ENCODE measurements at regions not wholly inside any gene's neighbourhood (a gene's known extent, or its start where the extent isn't known, plus 50 kb on each side); places are given as distances from the start of the nearest gene placed in this dataset.
"Not testable (repeated sequence)": the region's sequence is repeated elsewhere in the genome, so short reads cannot be mapped to it uniquely, and the experiment has no call there.

DNA sequence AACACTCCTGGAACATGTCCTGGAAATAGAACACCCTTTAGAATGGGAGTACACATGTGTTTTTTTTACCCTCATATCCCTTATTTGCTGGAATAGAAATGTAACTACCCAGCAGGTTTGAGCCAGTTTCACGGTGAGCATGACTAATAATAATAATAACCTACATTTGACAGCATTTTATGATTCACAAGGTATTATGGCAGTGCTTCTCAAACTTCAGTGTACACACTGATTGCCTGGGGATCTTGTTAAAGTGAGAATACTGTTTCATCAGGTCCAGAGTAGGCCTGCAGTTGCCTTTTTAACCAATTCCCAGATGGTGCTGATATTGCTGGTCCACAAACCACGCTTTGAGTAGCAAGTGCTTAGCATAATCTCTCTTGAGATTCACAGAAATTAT is 63.9 kb downstream of the NFKBIZ start:
- DNase-seq, result no peak

DNA sequence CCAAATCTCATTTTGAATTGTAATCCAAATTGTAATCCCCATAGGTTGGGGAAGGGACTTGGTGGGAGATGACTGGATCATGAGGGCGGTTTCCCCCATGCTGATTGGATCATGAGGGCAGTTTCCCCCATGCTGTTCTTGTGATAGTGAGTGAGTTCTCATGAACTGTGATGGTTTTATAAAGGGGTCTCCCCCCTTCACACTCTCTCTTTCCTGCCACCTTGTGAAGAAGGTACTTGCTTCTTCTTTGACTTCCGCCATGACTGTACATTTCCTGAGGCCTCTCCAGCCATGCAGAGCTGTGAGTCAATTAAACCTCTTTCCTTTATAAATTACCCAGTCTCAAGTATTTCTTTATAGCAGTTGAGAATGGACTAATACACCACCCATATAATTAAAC is 68.4 kb downstream of the NFKBIZ start:
- not testable (repeated sequence) for DNase-seq

DNA sequence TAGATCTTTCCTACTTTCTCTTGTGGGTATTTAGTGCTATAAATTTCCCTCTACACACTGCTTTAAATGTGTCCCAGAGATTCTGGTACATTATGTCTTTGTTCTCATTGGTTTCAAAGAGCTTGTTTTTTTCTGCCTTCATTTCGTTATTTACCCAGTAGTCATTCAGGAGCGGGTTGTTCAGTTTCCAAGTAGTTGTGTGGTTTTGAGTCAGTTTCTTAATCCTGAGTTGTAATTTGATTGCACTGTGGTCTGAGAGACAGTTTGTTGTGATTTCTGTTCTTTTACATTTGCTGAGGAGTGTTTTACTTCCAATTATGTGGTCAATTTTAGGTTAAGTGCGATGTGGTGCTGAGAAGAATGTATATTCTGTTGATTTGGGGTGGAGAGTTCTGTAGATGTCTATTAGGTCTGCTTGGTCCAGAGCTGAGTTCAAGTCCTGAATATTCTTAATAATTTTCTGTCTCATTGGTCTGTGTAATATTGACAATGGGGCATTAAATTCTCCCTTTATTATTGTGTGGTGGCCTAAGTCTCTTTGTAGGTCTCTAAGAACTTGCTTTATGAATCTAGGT is 72.9 kb downstream of the NFKBIZ start:
- not testable (repeated sequence) for DNase-seq

DNA sequence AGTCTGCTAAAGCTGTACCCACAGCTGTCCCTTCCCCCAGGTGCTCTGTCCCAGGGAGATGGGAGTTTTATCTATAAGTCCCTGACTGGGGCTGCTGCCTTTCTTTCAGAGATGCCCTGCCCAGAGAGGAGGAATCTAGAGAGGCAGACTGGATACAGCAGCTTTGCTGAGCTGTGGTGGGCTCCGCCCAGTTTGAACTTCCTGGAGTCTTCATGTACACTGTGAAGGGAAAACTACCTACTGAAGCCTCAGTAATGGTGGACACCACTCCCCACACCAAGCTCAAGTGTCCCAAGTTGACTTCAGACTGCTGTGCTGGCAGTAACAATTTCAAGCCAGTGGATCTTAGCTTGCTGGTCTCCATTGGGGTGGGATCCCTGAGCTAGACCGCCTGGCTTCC is 75.3 kb downstream of the NFKBIZ start:
- DNase-seq, result not testable (repeated sequence)

DNA sequence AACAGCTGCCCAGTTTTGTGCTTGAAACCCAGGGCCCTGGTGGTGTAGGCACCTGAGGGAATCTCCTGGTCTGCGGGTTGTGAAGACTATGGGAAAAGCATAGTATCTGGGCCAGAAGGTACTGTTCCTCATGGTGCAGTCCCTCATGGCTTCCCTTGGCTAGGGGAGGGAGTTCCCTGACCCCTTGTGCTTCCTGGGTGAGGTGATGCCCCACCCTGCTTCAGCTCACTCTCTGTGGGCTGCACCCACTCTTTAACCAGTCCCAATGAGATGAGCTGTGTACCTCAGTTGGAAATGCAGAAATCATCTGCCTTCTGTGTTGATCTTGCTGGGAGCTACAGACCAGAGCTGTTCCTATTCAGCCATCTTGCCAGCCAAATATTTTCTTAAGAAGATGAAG is 75.8 kb downstream of the NFKBIZ start:
- peak; percentile 52 for DNase-seq

DNA sequence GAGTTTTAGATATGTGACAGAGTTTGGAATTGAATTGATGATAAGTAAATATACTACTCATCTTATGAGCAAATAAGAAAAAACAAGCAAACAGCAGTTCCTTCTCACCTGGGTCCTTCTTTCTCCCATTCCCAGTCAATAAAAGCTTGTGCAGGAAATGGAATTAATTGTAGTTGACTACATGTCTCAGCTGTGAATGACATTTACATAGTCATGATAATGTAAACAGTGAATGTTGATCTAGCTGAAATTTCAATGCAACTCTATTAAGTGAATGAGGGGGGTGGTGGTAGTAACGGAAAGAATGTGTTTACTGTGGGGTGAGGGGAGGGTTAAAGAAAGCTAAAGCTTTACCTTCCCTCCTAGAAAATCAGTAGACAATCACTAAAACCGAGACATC is 76.2 kb downstream of the NFKBIZ start:
- no peak for DNase-seq

DNA sequence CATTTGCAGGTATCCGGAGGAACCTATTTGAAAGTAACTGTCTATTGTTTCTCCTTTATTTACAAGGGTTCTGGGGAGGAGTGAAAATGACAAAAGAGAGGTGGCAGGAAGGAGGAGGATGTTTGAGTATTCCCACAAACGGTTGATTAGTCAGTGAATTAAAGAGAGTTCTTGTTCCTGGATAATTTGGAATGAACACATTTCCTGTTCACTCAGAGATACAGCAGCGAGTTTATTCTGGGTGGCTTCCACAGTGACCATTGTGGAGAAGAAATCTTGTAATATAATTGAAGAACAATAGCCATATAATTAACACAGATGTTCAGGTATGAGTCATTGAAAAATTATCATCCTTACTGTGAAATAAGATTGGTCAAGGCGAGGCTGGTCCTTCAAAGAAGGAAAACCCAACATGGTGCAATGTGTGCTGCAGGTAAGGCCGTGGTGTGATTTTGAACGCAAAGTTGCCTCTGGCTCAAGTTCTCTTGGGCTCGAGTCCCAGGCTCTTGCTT is 77.3 kb downstream of the NFKBIZ start:
- DNase-seq, result no peak

DNA sequence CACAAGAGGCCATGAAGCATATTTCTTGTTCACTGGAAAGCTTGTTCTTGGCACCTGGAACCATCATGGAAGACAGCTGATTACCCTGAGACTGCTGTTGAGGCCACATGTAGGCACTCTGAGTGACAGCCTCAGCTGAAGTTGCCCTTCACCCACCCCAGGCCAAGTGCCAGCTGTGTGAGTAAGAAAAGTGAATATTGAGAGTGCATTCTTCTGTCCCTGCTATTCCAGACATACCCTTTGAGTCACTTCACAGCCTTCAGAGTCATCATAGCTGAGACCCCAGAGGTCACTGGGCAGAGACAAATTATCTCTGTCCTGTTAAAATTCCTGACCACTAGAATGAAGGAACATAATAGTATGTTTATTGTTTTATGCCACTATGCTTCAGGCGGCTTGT is 79.6 kb downstream of the NFKBIZ start:
- DNase-seq, result no peak

DNA sequence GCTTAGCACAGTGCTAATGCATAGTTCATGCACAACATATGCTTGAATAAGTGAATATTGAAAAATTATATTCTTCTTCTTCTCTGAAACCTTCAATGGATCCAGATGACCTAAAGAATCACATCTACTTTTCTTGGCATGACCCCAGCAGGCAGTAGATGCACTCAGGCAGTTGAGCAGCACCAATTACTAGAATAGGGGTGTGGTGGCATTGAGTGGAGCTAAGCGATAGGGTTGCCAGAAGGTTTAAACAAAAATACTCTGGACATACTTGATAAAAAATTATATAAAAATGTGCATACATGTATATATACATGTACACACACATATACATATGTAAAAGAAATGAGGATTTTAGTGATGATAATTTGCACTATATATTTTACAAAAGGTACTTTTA is 81.8 kb downstream of the NFKBIZ start:
- DNase-seq, result no peak

DNA sequence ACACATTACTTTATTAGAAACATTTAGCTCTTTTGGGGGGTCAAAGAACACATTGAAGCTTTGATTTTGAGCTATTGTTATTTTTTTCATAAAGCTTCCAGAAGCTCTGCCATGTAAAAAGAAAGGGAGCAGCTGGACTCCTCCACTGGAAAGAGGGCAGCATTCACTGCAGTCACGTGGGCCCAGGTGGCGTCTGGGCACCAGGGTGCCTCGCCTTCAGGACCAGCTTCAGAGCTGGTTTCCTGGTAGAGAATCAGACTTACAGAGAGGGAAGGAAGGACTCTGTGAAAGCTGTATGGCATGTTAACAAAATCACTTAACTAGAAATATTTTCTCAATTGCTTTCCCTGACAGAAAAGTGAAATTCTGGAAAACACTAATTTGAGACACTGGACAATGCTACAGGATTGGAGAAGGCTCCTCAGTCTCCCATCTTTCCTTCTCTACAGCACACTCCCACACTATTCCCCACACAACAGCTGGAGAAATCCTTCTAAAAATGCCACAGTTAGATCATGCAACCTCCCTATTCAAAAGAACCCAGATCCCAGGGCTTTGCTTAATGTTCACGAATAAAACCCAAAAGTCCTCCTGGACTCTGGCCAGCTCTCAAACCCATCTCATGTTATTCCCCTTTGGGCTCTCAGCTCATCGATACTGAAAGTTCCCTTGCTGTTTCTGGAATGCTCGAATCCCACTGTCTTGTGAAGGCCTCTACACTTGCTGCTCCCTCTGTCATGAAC is 83.2 kb downstream of the NFKBIZ start:
- DNase-seq, result no peak

DNA sequence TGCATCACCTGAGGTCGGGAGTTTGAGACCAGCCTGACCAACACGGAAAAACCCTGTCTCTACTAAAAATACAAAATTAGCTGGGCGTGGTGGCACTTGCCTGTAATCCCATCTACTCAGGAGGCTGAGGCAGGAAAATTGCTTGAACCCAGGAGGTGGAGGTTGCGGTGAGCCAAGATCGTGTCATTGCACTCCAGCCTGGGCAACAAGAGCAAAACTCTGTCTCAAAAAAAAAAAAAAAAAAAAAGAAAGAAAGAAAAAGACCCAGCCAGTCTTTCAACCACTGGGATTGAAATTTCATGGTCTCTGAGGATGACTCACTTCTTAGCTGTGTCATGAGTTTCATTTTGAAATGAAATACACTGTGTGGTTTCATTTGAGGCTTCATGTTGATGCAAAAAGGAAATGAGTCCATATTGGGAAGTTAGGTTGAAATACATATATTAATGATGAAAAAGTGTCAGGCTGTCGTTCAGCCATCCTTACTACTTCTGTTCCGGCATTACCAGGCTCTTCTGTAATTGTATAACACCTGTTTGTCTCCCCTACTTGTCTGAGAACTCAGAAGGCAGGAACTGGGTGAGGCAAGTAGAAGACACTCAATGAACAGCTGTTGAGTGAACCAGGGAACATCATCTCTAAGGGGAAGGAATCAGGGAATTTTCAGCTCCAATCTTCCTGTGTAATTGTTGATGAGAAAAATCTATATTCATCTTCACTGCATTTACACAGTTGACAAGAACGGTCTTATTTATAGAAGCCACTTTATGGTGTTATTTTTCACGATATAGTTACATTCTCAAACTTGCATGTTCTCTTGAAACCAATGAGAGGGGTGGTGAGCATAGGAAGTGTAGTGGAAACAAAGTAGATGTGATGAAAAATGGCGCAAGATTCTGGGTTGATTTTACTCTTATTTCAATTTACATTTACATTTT is 87.4 kb downstream of the NFKBIZ start:
- peak; percentile 97 for DNase-seq

DNA sequence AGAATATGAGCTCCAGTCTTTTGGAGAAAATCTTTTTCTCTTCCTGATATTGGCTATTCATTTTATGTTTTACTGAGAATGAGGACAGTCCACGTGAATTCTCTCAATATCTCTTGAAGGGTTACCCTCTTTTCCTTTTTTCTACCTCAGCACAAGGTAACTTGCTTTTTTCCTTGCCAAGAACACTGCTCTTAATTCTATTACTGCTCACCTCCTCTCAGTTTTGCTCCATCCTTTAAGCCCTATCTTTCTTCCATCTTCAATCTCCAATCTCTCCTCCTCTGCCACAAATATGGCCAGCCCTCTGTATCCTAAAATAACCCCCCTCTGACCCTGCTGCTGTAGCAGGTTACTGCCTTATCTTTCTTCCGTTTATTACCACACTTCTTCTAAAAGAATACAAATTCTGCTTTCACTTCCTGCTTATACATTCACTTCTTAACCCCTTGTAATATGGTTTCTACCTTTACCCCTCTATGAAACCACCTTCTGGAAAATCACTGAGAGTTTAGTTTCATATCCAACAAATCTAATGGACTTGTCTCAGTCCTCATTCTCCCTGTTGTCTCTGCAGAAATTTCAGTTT is 89.0 kb downstream of the NFKBIZ start:
- DNase-seq, result peak; percentile 66

DNA sequence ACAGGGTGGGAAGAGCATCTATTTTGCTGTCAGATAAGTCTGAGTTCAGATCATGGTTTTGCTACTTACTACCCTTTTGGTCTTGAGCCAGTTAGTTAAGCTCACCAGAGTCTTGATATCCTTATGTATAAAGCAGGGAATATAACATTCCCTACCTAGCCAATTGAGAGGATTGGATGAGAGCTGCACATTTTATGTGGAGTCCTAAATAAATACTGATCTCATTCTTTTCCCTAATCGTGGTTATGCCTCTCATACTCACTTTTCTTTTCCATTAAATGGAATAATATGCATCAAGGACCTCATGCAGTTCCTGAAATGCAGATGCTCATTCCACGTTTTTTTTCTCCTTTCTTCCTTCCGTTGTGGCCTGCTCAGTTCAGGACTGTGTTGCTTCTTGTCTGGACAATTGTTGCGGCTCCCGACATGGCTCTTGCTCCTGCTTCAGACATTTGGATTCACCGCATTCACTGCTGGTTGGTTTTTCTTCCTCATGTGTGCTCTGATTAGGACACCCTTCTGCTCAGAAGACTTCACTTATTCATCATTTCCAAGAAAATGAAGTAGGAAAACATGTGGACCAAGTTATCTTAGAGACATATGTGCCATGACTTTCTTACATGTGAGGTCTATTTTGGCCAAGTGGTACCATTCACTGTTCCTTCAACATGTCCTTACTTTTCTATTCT is 90.2 kb downstream of the NFKBIZ start:
- DNase-seq, result peak; percentile 61

DNA sequence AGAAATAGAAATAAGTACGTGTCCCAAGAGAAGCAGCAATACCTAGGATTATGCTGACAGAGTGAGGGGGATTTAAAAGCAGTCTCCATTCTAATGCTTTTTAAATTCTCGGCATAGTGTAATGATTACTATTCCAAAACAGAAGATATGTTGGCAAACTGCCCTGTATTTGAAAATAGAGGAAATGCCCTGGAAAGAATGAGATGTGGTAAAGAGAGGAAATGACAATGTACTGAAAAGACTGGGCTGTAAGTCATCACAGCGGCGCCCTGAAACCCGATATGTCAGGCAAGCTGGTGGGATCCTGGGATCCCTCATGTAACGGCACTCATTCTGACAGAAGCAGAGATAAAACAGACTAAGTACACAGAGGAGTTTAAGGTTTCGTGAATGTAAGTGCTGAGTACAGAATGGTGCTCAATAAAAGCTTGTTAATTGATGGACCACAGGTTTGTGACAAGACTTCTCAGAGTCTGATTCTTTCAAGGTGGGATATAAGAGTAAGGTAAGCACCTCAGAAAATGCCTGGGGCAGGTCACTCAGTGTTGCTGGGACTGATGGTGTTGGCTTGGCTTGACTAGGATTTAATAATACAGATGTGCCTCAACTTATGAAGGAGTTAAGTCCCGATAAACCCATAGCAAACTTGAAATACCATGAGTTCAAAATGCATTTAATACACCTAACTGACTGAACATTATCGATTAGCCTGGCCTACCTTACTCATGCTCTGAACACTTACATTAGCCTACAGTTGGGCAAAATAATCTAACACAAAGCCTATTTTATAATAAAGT is 91.4 kb downstream of the NFKBIZ start:
- DNase-seq, result peak; percentile 93

DNA sequence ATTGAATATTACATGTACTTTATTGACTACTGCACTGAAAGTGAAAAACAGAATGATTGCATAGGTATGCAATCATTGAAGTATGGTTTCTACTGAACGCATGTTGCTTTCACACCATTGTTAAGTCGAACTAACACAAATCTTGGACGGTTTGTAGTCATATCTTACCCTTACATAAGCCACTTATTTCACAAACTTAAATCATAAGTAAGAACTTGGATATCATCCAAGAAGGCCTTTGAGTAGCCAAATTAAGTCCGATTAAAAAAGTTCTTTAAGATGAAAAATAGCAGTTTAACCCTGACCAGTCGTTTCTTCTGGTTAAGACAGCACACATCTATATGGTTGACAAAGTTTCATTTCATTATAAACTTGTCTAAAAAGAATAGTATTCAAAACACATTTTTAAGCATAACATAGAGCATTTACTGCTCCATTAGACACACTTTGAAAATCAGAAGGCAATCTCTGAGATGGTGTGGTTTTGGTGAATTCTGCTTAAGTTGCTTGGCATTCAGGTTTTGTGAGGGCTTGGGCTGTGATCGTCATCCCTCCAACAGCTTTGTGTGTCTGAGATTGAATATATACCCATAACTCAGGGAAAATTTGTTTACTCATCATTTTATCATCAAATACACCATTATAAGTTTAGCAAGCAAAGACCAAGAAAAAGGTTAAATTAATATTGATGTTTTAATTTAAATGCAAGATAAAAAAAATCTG is 92.2 kb downstream of the NFKBIZ start:
- DNase-seq, result peak; percentile 84

DNA sequence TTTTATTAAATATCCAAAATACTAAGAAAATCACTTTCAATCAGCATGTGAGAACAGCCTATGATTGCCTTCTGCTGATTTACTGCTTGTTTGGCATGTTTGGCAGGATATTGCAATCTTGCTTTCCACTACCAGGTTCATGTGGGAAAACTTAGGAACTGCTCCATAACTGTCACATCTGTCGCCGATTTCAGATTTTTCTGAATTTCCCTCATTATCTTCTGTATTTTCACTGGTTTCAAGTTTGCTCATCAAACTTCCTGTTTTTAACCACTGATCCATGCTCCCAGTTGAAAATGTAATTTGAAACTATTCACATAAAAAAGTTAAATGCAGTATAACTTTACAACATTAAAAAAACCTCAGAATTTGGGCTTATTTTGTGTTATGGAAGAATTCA is 93.0 kb downstream of the NFKBIZ start:
- DNase-seq, result peak; percentile 92

DNA sequence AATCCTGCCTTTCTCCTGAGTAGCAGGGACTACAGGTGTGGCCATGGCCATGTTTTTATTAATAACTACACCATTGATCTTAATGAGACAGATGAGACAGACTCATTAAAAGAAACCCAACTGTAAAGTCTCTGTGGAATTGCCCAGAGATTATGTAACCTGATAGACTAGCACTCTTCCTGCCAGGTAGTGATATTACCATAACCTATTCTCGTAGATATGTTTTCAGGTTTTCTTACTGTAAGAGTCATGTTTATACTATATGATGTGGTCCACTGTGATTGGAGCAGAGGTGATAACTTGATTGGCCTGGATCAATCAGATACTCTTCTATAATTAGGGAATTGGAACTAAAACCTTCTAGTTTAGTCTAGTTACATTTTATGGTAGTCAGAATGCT is 93.7 kb downstream of the NFKBIZ start:
- no peak for DNase-seq

DNA sequence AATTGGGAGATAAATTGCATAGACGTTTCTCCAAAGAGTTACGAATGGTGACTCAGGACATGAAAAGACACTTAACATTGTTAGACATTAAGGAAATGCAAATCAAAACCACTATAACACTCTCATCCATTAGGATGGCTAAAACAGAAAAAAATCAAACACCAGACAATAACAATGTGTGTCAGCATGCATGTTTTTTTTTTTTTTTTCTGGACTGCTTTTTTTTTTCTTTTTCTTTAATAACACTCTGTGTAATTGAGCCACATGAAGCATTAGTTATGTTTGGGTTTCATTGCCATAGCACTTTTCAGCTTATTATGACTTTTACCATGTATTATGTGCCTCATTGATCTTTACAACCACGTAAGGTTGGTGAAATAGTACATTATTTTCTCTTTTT is 95.0 kb downstream of the NFKBIZ start:
- DNase-seq, result no peak

DNA sequence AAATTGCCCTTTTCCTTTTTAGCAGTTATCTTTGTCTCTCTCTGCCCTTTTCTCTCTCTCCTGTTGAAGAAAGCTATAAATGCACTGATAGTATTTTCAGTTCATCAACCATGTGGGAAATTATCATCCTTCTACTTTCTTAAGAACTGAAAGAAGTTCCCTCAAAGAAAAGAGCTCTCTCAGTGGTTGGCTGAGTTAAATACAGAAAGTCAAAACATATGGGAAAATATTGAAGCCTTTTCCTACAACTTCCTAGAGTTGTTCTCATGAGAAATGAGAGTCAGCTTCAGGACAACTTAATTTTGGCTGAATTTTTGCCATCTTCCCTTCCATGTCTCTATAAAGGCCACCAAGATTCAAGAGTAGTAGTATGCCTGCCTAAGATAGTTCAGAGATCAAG is 96.7 kb downstream of the NFKBIZ start:
- DNase-seq, result no peak

DNA sequence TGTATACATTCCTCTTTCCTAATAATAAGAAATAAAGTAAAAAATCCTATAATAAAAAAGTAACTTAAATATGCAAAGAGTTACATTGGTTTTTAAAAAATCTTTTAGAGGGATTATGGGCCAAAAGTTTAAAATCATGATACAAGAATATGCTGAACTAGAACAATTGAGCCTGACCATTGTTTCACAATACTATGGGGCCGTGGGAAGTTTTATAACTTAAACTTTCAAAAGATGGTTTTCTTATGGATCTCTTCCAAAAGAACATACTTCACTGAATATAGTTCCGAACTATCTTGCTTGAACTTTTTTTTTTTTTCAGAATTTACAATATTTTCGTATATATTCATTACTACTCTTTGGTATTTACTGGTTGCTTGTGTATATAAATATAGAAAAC is 97.6 kb downstream of the NFKBIZ start:
- no peak for DNase-seq

DNA sequence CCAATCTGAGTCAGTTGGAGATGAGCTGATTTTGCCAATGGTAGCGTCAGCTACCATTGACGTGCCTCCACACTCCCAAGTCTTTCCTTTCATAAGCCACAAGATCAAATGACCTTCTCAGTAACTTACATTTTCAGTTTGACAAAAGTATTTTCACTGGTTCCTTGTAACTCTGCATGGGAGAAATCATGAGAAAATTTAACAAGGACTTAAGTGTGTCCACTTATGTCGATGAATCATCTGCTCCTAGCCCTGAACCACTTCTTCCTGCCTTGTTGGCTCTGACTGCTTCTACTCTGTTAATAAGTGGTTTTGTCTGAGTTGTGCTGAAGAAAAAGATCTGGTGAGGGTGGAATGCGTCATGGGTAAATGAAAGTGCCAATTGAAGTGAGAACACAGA is 101.2 kb downstream of the NFKBIZ start:
- DNase-seq, result peak; percentile 54

Measured in inflammatory macrophage treated with lipopolysaccharide for 4 hours (primary cell).